ENCODE measurements at regions not wholly inside any gene's neighbourhood (a gene's known extent, or its start where the extent isn't known, plus 50 kb on each side); places are given as distances from the start of the nearest gene placed in this dataset.
"Not testable (repeated sequence)": the region's sequence is repeated elsewhere in the genome, so short reads cannot be mapped to it uniquely, and the experiment has no call there.

DNA sequence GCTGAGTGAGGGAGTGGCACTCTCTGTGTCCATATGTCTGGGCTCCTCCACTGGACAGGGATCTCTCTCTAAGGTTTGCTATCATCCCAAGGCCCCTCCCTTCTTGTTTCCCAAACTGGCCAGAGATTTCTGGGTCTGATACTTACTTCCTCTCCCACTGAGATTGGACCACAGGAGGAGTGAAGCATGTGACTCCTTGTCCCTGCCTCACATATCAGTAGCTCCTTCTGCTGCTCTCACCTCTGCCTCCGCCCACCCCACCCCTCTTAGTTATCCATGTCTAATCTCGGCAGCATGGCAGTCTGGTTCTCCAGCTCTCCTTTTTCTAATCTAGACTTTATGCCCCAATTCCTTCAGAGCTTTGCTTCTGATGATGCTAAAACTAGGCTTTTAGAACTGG lies 223.1 kb downstream of the RPLP1 start:
- TF ChIP-seq ZFX (IDR thresholded peaks at IDR 0.05; ENCODE audit: borderline replicate concordance): no peak
- no peak overlapping the region for H3K27ac ChIP-seq

DNA sequence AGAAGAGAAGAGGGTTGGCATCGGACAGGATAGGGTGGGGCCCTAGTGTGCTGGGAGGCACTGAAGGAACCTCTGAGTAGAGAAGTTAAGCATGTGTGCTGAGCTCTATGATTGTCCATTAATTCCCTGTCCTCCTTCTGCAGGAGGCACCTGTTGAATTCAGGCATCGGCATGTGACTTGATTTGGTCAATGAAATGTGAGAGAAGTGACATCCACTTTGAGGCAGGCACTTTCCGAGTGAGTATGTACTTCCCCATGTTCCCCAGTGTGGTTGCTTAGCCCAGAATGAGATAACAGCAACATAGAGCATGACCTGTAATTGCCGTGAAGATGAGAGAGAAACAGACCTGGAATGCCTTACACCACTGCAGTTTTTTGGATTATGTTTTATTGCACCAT lies 224.8 kb downstream of the RPLP1 start:
- H3K27ac ChIP-seq: no peak overlapping the region

DNA sequence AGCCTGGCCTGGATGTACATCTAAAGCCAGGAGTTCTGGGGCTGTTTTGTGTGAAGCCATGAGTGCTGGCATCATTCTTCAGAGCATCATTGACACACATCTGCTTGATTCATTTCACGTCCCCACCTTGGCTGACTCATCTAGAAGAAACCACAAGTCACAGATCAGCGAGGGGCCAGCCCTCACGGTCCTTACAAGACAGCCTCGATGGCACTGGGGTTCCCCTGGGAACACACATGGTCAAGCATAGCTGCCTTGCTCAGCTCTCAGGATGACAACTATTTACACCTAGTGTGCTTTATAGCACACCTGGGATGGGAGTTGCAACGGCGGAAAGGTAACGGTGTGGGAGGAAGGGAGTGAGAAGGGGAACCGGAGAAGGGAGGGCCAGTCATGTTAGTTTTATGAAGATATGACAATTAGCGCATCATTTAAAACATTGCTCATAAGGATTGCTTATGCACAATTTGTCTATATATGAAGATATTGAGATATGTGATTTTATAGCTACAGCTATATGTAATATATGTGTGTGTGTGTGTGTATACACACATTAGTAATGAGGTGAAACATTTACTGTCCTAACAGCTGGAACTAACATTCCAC lies 227.1 kb downstream of the RPLP1 start:
- no peak overlapping the region for H3K27ac ChIP-seq
- TF ChIP-seq, protein P1, sequence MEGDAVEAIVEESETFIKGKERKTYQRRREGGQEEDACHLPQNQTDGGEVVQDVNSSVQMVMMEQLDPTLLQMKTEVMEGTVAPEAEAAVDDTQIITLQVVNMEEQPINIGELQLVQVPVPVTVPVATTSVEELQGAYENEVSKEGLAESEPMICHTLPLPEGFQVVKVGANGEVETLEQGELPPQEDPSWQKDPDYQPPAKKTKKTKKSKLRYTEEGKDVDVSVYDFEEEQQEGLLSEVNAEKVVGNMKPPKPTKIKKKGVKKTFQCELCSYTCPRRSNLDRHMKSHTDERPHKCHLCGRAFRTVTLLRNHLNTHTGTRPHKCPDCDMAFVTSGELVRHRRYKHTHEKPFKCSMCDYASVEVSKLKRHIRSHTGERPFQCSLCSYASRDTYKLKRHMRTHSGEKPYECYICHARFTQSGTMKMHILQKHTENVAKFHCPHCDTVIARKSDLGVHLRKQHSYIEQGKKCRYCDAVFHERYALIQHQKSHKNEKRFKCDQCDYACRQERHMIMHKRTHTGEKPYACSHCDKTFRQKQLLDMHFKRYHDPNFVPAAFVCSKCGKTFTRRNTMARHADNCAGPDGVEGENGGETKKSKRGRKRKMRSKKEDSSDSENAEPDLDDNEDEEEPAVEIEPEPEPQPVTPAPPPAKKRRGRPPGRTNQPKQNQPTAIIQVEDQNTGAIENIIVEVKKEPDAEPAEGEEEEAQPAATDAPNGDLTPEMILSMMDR (IDR thresholded peaks at IDR 0.05): no peak
- no peak for TF ChIP-seq ZFX (IDR thresholded peaks at IDR 0.05; ENCODE audit: borderline replicate concordance)

More for the DNA sequence above, 224.8 kb downstream of the RPLP1 start:
- TF ChIP-seq, protein P1 (IDR thresholded peaks at IDR 0.05): no peak
- no peak for TF ChIP-seq ZFX (IDR thresholded peaks at IDR 0.05; ENCODE audit: borderline replicate concordance)

DNA sequence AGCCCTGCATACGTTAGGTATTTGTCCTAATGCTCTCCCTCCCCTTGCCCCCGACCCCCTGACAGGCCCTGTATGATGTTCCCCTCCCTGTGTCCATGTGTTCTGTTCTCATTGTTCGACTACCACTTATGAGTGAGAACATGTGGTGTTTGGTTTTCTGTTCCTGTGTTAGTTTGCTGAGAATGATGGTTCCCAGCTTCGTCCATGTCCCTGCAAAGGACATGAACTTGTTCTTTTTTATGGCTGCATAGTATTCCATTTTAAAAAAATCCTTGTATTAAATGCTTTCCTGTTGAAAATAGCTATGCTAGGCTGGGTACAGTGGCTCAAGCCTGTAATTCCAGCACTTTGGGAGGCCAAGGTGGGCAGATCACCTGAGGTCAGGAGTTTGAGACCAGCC lies 232.2 kb downstream of the RPLP1 start:
- H3K27ac ChIP-seq: not testable (repeated sequence)

DNA sequence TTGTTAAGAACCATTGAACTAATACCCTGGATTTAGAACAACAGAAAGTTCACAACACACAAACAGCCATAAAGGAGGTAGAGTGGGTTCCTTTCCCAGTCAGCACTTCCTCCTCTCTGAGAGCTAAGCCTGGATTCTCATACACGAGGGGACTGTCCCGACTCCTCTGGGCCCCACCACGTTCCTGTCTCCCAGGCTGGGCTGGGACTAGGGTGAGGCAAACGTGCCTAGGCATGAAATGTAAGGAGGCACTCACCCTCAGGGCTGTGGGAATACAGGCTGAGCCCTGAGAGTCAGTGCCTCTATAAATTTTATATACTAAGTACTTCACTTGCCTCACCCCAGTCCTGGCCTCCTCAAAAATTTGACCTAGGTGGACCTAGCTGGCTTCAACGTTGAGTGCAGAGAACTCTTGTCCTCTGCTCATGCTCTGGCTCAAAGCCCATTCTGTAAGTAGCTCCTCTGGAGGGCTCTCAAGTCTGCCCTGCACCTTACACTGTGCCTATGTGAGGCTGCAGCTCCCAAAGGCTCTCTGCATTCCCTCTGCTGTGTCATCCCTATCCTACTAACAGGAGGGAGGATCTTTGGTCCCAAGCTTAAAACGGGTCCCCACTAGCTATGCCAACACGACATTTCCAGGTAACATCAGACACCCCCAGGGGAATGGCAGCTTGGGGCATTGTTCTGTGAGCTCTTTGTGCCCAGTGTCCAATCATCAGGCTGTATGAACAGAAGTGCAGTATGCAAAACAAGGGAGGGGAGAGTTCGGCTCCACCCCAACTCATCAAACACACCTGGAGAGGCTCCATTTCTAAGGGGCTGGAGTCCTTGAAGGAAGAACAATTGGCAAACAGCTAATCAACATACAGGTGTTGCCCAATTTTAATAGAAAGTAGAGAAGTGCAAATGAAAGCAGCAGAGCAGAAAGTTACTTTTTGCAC lies 233.2 kb downstream of the RPLP1 start:
- no peak overlapping the region for H3K27ac ChIP-seq
- TF ChIP-seq, protein P1 (IDR thresholded peaks at IDR 0.05): no peak
- TF ChIP-seq ZFX (IDR thresholded peaks at IDR 0.05; ENCODE audit: borderline replicate concordance): no peak

DNA sequence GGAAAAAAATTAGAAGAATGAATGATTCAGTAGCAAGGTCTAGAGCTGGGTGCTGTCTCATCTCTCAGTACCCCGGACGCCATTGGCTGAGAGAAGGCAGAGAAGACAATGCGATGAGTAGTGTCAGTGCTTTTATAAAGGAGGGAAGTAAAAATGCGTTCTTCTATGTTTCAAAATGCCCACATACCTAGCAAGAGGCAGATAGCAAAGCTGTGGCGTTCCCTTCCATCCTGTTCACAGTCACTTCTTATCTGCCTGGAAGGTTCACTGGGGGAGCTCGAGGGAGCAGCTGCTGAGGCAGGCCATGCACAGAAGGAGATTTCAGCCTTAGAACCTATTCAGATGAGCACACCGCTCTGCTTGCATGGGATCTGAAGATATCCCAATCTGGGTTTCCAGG lies 234.0 kb downstream of the RPLP1 start:
- H3K27ac ChIP-seq: no peak overlapping the region
- no peak for TF ChIP-seq ZFX (IDR thresholded peaks at IDR 0.05; ENCODE audit: borderline replicate concordance)
- TF ChIP-seq, protein P1 (IDR thresholded peaks at IDR 0.05): no peak

DNA sequence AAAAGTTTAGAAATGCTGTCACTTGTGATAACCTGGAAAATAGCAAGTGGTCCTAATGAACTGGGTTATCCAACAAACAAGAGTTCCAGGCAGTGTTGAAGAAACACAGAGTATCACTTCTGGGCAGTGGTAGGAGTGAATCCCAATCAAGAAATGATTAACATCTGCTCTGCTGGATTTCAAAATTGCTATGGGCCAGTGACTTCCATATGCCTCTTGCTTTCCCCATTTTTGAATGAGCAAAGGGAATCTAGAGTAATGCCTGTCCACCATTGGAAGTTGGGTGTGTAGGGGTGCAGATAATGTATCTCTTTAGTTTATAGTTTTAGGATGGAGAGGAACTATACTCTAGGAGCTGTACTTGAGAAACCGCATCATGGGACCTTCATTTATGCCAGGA lies 236.5 kb downstream of the RPLP1 start:
- TF ChIP-seq, protein P1 (IDR thresholded peaks at IDR 0.05): no peak
- no peak for TF ChIP-seq ZFX (IDR thresholded peaks at IDR 0.05; ENCODE audit: borderline replicate concordance)
- no peak overlapping the region for H3K27ac ChIP-seq

DNA sequence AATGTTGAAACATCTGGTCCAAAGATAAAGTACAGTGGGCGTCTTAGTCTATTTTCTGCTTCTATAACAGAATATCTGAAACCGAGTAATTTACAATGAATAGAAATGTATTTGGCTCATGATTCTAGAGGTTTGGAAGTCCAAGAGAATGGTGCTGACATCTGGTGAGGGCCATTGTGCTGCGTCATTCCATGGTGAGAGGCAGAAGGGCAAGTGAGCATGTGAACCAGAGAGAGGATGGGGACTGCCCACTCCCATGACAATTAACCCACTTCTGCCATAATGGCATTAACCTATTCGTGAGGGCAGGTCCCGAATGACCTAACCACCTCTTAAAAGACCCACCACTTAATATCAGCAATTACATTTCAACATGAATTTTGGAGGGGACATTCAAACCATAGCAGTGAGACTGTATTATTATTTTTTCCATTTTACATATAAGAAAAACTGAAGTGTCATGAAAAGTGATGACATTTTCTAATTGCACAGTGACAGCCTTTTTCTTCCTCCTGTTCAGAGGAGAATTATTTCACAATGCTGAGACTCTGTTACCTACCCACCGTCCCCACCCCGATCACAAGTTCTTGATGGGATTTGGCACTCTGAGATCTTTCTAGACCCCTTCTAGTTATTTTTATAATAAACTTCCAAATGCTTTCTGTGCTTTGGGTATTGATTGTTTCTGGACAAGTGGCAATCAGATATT lies 238.8 kb downstream of the RPLP1 start:
- no peak overlapping the region for H3K27ac ChIP-seq
- TF ChIP-seq, protein P1 (IDR thresholded peaks at IDR 0.05): no peak
- TF ChIP-seq ZFX (IDR thresholded peaks at IDR 0.05; ENCODE audit: borderline replicate concordance): no peak

Data from 22Rv1 (cell line).